ENCODE measurements at regions not wholly inside any gene's neighbourhood (a gene's known extent, or its start where the extent isn't known, plus 50 kb on each side); places are given as distances from the start of the nearest gene placed in this dataset.

DNA sequence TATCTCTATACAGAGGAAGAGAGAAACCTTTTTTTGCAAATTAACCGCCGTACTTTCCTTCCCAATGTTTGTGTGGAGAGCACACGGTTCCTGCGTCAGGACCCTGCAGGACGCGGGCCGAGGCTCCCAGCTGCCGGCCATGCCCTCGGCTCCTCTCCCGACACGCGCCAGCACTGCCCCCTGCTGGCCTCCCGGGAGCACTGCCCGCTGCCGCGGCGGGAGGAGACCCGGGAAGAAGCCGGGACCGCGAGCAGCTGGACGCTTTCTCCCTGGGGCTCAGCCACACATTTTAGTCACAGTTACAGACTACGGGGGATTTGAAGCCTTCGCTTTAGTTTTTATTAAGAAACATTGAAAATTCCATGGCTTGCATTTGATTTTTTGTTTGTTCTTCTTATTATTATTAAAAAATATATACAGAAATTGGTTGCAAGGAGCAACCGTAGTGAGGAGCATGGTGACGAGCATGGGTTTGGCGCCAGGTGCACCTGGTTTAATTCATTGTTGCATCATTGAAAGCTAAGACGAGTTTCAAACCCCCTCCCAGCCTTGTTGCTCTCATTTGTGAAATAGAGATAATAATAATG, 401.2 kb downstream of the GALR1 start:
- TF ChIP-seq POLR2A (IDR thresholded peaks at IDR 0.05) = no peak
- TF ChIP-seq, protein P1, sequence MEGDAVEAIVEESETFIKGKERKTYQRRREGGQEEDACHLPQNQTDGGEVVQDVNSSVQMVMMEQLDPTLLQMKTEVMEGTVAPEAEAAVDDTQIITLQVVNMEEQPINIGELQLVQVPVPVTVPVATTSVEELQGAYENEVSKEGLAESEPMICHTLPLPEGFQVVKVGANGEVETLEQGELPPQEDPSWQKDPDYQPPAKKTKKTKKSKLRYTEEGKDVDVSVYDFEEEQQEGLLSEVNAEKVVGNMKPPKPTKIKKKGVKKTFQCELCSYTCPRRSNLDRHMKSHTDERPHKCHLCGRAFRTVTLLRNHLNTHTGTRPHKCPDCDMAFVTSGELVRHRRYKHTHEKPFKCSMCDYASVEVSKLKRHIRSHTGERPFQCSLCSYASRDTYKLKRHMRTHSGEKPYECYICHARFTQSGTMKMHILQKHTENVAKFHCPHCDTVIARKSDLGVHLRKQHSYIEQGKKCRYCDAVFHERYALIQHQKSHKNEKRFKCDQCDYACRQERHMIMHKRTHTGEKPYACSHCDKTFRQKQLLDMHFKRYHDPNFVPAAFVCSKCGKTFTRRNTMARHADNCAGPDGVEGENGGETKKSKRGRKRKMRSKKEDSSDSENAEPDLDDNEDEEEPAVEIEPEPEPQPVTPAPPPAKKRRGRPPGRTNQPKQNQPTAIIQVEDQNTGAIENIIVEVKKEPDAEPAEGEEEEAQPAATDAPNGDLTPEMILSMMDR (IDR thresholded peaks at IDR 0.05) = peak; percentile 76 to 95 (median 82)
